ENCODE measurements at regions not wholly inside any gene's neighbourhood (a gene's known extent, or its start where the extent isn't known, plus 50 kb on each side); places are given as distances from the start of the nearest gene placed in this dataset.
"Not testable (repeated sequence)": the region's sequence is repeated elsewhere in the genome, so short reads cannot be mapped to it uniquely, and the experiment has no call there.

- TF ChIP-seq, protein P1, sequence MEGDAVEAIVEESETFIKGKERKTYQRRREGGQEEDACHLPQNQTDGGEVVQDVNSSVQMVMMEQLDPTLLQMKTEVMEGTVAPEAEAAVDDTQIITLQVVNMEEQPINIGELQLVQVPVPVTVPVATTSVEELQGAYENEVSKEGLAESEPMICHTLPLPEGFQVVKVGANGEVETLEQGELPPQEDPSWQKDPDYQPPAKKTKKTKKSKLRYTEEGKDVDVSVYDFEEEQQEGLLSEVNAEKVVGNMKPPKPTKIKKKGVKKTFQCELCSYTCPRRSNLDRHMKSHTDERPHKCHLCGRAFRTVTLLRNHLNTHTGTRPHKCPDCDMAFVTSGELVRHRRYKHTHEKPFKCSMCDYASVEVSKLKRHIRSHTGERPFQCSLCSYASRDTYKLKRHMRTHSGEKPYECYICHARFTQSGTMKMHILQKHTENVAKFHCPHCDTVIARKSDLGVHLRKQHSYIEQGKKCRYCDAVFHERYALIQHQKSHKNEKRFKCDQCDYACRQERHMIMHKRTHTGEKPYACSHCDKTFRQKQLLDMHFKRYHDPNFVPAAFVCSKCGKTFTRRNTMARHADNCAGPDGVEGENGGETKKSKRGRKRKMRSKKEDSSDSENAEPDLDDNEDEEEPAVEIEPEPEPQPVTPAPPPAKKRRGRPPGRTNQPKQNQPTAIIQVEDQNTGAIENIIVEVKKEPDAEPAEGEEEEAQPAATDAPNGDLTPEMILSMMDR (IDR thresholded peaks at IDR 0.05; ENCODE audit: insufficient read depth, low read depth, low read length), result no peak
- no peak for DNase-seq (ENCODE audit: low read depth)
- no peak overlapping the region for H3K4me3 ChIP-seq (ENCODE audit: low read depth, low read length)
Observed at GRCh38 chr3:153976891-153977554, 144.2 kb upstream of the ARHGEF26 start.

DNA sequence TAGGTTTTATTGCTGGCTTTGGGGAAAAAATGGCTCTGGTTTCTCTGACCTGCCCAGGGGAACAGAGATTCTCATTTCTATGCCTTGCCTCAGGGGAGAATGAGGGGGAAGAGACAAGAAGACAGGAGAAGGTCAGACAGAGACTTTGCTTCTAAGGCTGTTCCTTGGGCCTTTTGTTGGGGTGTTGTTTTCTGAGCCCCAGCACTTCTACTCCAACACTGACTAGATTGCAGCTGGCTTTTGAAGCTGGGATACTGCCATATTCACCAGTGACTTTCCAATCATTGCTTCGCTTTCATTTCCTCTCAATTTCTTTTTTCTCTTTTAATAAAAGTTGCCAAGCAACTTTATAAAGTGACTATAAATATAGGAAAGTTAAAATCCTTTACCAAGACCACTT lies 143.2 kb upstream of the ARHGEF26 start:
- DNase-seq (ENCODE audit: low read depth), result no peak
- no peak overlapping the region for H3K4me3 ChIP-seq (ENCODE audit: low read depth, low read length)
- TF ChIP-seq, protein P1 (IDR thresholded peaks at IDR 0.05; ENCODE audit: insufficient read depth, low read depth, low read length), result no peak

GRCh38 chr3:153979418-153980251 lies 141.6 kb upstream of the ARHGEF26 start:
- no peak overlapping the region for H3K4me3 ChIP-seq (ENCODE audit: low read depth, low read length)
- DNase-seq (ENCODE audit: low read depth), result no peak
- TF ChIP-seq, protein P1 (IDR thresholded peaks at IDR 0.05; ENCODE audit: insufficient read depth, low read depth, low read length), result no peak

DNA sequence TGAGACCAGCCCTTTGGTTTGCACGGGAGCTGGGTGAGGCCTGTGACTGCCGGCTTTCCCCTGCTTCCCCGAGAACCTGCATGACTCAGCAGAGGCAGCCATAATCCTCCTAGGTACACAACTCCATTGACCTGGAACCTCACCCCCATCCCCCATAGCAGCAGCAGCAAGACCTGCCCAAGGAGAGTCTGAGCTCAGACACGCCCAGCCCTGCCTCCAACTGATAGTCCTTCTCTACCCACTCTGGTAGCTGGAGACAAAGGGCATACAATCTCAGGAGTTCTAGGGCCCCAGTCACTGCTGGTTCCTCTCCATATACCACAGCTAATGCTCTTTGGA lies 141.0 kb upstream of the ARHGEF26 start:
- TF ChIP-seq, protein P1 (IDR thresholded peaks at IDR 0.05; ENCODE audit: insufficient read depth, low read depth, low read length), result no peak
- no peak overlapping the region for H3K4me3 ChIP-seq (ENCODE audit: low read depth, low read length)
- no peak for DNase-seq (ENCODE audit: low read depth)

DNA sequence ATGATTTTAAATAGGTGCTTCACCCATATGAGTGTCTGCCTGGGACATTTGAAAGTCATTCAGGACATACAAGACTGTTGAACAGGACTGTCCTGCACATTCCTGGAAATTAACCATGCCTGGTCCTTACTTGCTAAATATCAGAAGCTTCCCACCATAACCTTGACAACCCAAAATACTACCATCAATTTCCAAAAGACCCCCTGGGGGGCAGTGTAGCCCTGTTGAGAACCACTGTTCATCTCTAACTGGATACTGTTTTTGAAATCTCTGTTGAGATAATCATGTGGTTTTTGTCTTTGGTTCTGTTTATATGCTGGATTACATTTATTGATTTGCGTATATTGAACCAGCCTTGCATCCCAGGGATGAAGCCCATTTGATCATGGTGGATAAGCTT lies 123.8 kb upstream of the ARHGEF26 start:
- not testable (repeated sequence) for H3K4me3 ChIP-seq (ENCODE audit: low read depth, low read length); DNase-seq (ENCODE audit: low read depth)

GRCh38 chr3:154003649-154004048 lies 117.5 kb upstream of the ARHGEF26 start:
- TF ChIP-seq, protein P1 (IDR thresholded peaks at IDR 0.05; ENCODE audit: insufficient read depth, low read depth, low read length), result no peak
- DNase-seq (ENCODE audit: low read depth), result no peak
- H3K4me3 ChIP-seq (ENCODE audit: low read depth, low read length), result no peak overlapping the region

DNA sequence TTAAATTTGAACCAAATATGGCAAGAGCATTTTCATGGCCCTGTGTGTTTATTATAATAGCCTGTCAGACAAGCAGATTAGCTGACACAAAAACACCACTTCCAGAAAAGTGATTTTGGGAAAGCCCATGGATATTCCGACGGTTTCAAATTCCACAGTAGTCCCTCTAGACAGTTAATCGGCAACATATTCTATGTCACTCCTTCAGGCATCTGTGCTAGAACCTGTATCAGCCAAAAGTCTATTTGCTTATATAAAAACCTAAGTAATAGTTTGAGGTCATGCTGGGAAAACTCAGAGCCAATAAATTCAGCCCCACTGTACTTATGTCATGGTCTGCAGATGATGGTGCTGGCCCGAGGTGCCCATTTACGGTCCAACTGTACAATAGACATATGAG lies 110.2 kb upstream of the ARHGEF26 start:
- TF ChIP-seq, protein P1 (IDR thresholded peaks at IDR 0.05; ENCODE audit: insufficient read depth, low read depth, low read length), result no peak
- DNase-seq (ENCODE audit: low read depth), result no peak
- no peak overlapping the region for H3K4me3 ChIP-seq (ENCODE audit: low read depth, low read length)

Measured in fibroblast of villous mesenchyme (primary cell).